GM23338 (cell line): ENCODE measurements at regions not wholly inside any gene's neighbourhood (a gene's known extent, or its start where the extent isn't known, plus 50 kb on each side); places are given as distances from the start of the nearest gene placed in this dataset.
A peak's percentile ranks its signal among the peaks of the same experiment; 100 is the strongest.

Experiments used
- ATAC-seq: fragments of 200-7000 bp; cut with Tn5 transposase; 3 replicates; pipeline ENCODE4 v1.9.1; 2020
- DNase-seq: peaks from one replicate; pipeline ENCODE4 v3.0.0-alpha.2; 2015; ENCODE audit warnings: low spot score
- H2AFZ ChIP-seq: fragments of 200-600 bp; sonication (generic); 2 replicates; pipeline ENCODE4 v1.8.0; 2016; ENCODE audit warnings: antibody characterized with exemption, mild to moderate bottlenecking, moderate library complexity
- H3F3A ChIP-seq: fragments of 200-600 bp; sonication (generic); replicated peaks from 2 replicates; pipeline ENCODE4 v1.8.0; 2017; ENCODE audit warnings: antibody characterized with exemption, mixed run types, low read depth
- H3K27ac ChIP-seq: fragments of 200-600 bp; sonication (generic); 2 replicates; pipeline ENCODE4 v1.6.1; 2016; ENCODE audit warnings: low read depth
- H3K27me3 ChIP-seq: fragments of 200-600 bp; sonication (generic); 2 replicates; pipeline ENCODE4 v1.8.0; 2016; ENCODE audit warnings: mild to moderate bottlenecking, mixed run types, moderate library complexity; ENCODE audit not compliant: insufficient read depth
- H3K36me3 ChIP-seq: fragments of 200-600 bp; sonication (generic); 2 replicates; pipeline ENCODE4 v1.8.0; 2016; ENCODE audit warnings: mild to moderate bottlenecking; ENCODE audit not compliant: insufficient read depth
- H3K4me1 ChIP-seq: fragments of 200-600 bp; sonication (generic); 2 replicates; pipeline ENCODE4 v1.8.0; 2016; ENCODE audit warnings: mild to moderate bottlenecking, moderate library complexity; ENCODE audit not compliant: insufficient read depth
- H3K4me2 ChIP-seq: fragments of 200-600 bp; sonication (generic); 2 replicates; pipeline ENCODE4 v1.7.1; 2017; ENCODE audit warnings: mixed run types
- H3K4me3 ChIP-seq: fragments of 200-600 bp; sonication (generic); 2 replicates; pipeline ENCODE4 v1.6.1; 2016; ENCODE audit warnings: mixed run types
- H3K79me2 ChIP-seq: fragments of 200-600 bp; sonication (generic); replicated peaks from 2 replicates; pipeline ENCODE4 v1.8.0; 2017; ENCODE audit warnings: mild to moderate bottlenecking; ENCODE audit not compliant: insufficient read depth
- H3K9me2 ChIP-seq: fragments of 200-600 bp; sonication (generic); 2 replicates; pipeline ENCODE4 v1.8.0; 2017; ENCODE audit not compliant: insufficient read depth
- H4K20me1 ChIP-seq: fragments of 200-600 bp; sonication (generic); replicated peaks from 2 replicates; pipeline ENCODE4 v1.8.0; 2017; ENCODE audit warnings: mild to moderate bottlenecking; ENCODE audit not compliant: insufficient read depth
- H3K27ac Mint-ChIP-seq: 2 replicates; pipeline ENCODE4 v1.8.0; 2020; ENCODE audit warnings: inconsistent platforms, mild to moderate bottlenecking, moderate library complexity, mixed read lengths
- H3K27me3 Mint-ChIP-seq: 3 replicates; pipeline ENCODE4 v1.8.0; 2022; ENCODE audit warnings: low read depth, mild to moderate bottlenecking, moderate library complexity, mixed read lengths, inconsistent platforms; ENCODE audit not compliant: insufficient read depth, poor library complexity
- H3K36me3 Mint-ChIP-seq: 3 replicates; pipeline ENCODE4 v1.8.0; 2021; ENCODE audit warnings: low read depth, mild to moderate bottlenecking, inconsistent platforms, moderate library complexity, mixed read lengths
- H3K4me1 Mint-ChIP-seq: 3 replicates; pipeline ENCODE4 v1.8.0; 2020; ENCODE audit warnings: mild to moderate bottlenecking, inconsistent platforms, mixed read lengths
- H3K4me3 Mint-ChIP-seq: 3 replicates; pipeline ENCODE4 v1.8.0; 2021; ENCODE audit warnings: moderate library complexity, mild to moderate bottlenecking, inconsistent platforms, mixed read lengths
- H3K9me3 Mint-ChIP-seq: 3 replicates; pipeline ENCODE4 v1.8.0; 2020; ENCODE audit warnings: moderate library complexity, mild to moderate bottlenecking, inconsistent platforms, mixed read lengths
- CREB1 ChIP-seq: fragments of 250-450 bp; sonication (Bioruptor Pico); IDR thresholded peaks from 2 replicates; pipeline ENCODE4 v1.5.0; 2020; ENCODE audit warnings: low read depth, mild to moderate bottlenecking, moderate library complexity
- JUNB ChIP-seq: IDR thresholded peaks from one replicate; pipeline ENCODE4 v1.6.1; 2016; ENCODE audit warnings: antibody characterized with exemption; ENCODE audit not compliant: unreplicated experiment
- NANOG ChIP-seq: IDR thresholded peaks from 2 replicates; pipeline ENCODE4 v1.6.1; 2016; ENCODE audit warnings: antibody characterized with exemption, borderline replicate concordance
- STAT1 ChIP-seq: IDR thresholded peaks from one replicate; pipeline ENCODE4 v1.6.1; 2016; ENCODE audit warnings: antibody characterized with exemption; ENCODE audit not compliant: unreplicated experiment
- ZNF114 ChIP-seq: fragments of 250-450 bp; sonication (Bioruptor Pico); IDR thresholded peaks from 2 replicates; pipeline ENCODE4 v1.5.0; 2020; ENCODE audit warnings: mild to moderate bottlenecking, moderate library complexity
- TF ChIP-seq, protein P1 (sequence below): fragments of 250-450 bp; sonication (Bioruptor Pico); IDR thresholded peaks from 2 replicates; pipeline ENCODE4 v1.5.0; 2020; ENCODE audit warnings: mild to moderate bottlenecking, moderate library complexity
- TF ChIP-seq, protein P2 (sequence below): IDR thresholded peaks from one replicate; pipeline ENCODE4 v1.6.1; 2018; ENCODE audit warnings: antibody characterized with exemption; ENCODE audit not compliant: unreplicated experiment

DNA sequence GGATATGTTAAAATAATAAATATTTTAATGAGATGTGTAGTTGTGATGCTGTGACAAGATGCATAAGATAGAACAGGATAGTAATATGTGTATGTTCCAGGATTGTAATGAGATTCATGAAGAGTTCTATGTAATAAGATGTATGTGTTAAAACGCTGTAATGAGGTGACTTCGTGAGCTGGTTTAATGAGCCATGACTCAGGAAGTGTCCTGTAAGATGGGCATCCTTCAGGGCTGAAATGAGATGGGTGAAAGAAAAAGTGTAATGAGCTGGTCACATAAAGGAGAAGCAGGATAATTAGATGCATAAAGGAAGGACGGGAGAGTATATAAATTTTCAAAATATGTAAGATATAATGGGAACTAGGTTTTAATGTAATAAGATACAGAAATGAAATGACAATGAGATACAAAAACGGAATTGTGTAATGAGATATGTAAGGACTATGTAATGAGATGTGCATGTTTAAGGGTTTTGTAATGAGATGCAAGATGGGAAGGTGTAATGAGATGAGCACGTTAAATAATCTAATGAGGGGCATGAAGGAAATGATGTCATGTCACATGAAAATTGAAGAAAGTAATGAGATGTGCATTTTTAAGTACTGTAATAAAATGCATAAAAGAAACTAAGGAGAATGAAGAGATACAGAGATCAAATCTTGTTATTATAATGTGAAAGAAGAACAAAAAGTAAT, 524.8 kb upstream of the STXBP6 start:
- TF ChIP-seq, protein P1, sequence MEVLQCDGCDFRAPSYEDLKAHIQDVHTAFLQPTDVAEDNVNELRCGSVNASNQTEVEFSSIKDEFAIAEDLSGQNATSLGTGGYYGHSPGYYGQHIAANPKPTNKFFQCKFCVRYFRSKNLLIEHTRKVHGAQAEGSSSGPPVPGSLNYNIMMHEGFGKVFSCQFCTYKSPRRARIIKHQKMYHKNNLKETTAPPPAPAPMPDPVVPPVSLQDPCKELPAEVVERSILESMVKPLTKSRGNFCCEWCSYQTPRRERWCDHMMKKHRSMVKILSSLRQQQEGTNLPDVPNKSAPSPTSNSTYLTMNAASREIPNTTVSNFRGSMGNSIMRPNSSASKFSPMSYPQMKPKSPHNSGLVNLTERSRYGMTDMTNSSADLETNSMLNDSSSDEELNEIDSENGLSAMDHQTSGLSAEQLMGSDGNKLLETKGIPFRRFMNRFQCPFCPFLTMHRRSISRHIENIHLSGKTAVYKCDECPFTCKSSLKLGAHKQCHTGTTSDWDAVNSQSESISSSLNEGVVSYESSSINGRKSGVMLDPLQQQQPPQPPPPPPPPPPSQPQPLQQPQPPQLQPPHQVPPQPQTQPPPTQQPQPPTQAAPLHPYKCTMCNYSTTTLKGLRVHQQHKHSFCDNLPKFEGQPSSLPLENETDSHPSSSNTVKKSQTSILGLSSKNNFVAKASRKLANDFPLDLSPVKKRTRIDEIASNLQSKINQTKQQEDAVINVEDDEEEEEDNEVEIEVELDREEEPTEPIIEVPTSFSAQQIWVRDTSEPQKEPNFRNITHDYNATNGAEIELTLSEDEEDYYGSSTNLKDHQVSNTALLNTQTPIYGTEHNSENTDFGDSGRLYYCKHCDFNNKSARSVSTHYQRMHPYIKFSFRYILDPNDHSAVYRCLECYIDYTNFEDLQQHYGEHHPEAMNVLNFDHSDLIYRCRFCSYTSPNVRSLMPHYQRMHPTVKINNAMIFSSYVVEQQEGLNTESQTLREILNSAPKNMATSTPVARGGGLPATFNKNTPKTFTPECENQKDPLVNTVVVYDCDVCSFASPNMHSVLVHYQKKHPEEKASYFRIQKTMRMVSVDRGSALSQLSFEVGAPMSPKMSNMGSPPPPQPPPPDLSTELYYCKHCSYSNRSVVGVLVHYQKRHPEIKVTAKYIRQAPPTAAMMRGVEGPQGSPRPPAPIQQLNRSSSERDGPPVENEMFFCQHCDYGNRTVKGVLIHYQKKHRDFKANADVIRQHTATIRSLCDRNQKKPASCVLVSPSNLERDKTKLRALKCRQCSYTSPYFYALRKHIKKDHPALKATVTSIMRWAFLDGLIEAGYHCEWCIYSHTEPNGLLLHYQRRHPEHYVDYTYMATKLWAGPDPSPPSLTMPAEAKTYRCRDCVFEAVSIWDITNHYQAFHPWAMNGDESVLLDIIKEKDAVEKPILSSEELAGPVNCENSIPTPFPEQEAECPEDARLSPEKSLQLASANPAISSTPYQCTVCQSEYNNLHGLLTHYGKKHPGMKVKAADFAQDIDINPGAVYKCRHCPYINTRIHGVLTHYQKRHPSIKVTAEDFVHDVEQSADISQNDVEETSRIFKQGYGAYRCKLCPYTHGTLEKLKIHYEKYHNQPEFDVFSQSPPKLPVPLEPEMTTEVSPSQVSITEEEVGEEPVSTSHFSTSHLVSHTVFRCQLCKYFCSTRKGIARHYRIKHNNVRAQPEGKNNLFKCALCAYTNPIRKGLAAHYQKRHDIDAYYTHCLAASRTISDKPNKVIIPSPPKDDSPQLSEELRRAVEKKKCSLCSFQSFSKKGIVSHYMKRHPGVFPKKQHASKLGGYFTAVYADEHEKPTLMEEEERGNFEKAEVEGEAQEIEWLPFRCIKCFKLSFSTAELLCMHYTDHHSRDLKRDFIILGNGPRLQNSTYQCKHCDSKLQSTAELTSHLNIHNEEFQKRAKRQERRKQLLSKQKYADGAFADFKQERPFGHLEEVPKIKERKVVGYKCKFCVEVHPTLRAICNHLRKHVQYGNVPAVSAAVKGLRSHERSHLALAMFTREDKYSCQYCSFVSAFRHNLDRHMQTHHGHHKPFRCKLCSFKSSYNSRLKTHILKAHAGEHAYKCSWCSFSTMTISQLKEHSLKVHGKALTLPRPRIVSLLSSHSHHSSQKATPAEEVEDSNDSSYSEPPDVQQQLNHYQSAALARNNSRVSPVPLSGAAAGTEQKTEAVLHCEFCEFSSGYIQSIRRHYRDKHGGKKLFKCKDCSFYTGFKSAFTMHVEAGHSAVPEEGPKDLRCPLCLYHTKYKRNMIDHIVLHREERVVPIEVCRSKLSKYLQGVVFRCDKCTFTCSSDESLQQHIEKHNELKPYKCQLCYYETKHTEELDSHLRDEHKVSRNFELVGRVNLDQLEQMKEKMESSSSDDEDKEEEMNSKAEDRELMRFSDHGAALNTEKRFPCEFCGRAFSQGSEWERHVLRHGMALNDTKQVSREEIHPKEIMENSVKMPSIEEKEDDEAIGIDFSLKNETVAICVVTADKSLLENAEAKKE: no peak
- TF ChIP-seq ZNF114 (CRISPR knock-in tag) (no peak), NANOG (no peak), JUNB (no peak), CREB1 (CRISPR knock-in tag) (no peak), STAT1 (no peak)
- TF ChIP-seq, protein P2, sequence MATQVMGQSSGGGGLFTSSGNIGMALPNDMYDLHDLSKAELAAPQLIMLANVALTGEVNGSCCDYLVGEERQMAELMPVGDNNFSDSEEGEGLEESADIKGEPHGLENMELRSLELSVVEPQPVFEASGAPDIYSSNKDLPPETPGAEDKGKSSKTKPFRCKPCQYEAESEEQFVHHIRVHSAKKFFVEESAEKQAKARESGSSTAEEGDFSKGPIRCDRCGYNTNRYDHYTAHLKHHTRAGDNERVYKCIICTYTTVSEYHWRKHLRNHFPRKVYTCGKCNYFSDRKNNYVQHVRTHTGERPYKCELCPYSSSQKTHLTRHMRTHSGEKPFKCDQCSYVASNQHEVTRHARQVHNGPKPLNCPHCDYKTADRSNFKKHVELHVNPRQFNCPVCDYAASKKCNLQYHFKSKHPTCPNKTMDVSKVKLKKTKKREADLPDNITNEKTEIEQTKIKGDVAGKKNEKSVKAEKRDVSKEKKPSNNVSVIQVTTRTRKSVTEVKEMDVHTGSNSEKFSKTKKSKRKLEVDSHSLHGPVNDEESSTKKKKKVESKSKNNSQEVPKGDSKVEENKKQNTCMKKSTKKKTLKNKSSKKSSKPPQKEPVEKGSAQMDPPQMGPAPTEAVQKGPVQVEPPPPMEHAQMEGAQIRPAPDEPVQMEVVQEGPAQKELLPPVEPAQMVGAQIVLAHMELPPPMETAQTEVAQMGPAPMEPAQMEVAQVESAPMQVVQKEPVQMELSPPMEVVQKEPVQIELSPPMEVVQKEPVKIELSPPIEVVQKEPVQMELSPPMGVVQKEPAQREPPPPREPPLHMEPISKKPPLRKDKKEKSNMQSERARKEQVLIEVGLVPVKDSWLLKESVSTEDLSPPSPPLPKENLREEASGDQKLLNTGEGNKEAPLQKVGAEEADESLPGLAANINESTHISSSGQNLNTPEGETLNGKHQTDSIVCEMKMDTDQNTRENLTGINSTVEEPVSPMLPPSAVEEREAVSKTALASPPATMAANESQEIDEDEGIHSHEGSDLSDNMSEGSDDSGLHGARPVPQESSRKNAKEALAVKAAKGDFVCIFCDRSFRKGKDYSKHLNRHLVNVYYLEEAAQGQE: no peak
- no peaks in the 10 kb centered on the region for H3K36me3 ChIP-seq
- no peak for ATAC-seq

More for the DNA sequence above, 524.8 kb upstream of the STXBP6 start:
- Mint-ChIP-seq H3K4me1 (peaks cover 27% of the 10 kb centered on the region), H3K4me3 (no peak overlapping the region), H3K36me3 (no peaks in the 10 kb centered on the region), H3K27me3 (no peaks in the 10 kb centered on the region), H3K9me3 (no peaks in the 10 kb centered on the region), H3K27ac (peak overlapping the region; percentile 6; the same call in 1 of the 2 replicates)
- H3K27ac ChIP-seq: no peak overlapping the region
- H3K4me3 ChIP-seq: no peak overlapping the region
- no peaks in the 10 kb centered on the region for H3F3A ChIP-seq
- no peak for DNase-seq
- no peaks in the 10 kb centered on the region for H3K79me2 ChIP-seq
- H3K4me1 ChIP-seq: peaks cover 21% of the 10 kb centered on the region
- no peaks in the 10 kb centered on the region for H3K27me3 ChIP-seq
- H2AFZ ChIP-seq: no peak overlapping the region
- no peaks in the 10 kb centered on the region for H4K20me1 ChIP-seq
- no peak overlapping the region for H3K4me2 ChIP-seq
- H3K9me2 ChIP-seq: 0 out of 2 replicates have a peak, but pooled peaks cover 6% of the 10 kb centered on the region
